ENCODE measurements at regions not wholly inside any gene's neighbourhood (a gene's known extent, or its start where the extent isn't known, plus 50 kb on each side); places are given as distances from the start of the nearest gene placed in this dataset.

GRCh38 chr1:213656039-213656438 lies 331.7 kb upstream of the PROX1 start:
- DNase-seq (ENCODE audit: low read depth): no peak
- H3K36me3 ChIP-seq (ENCODE audit: control insufficient read depth, insufficient read depth, low read length, severe bottlenecking): no peaks in the 10 kb centered on the region
- H3K9ac ChIP-seq (ENCODE audit: low read length): no peak overlapping the region
- H3K4me1 ChIP-seq (ENCODE audit: control insufficient read depth, insufficient read depth, low read length): no peaks in the 10 kb centered on the region
- H3K27me3 ChIP-seq (replicated peaks; ENCODE audit: control insufficient read depth, insufficient read depth, low read length): peaks cover 13% of the 10 kb centered on the region
- no peak overlapping the region for H3K4me3 ChIP-seq (ENCODE audit: low read length)
- no peaks in the 10 kb centered on the region for H3K9me3 ChIP-seq (ENCODE audit: control insufficient read depth, low read length)

GRCh38 chr1:213656503-213656902 lies 331.3 kb upstream of the PROX1 start:
- Histone ChIP-seq H3K36me3 (ENCODE audit: control insufficient read depth, insufficient read depth, low read length, severe bottlenecking) (no peaks in the 10 kb centered on the region), H3K4me3 (ENCODE audit: low read length) (no peak overlapping the region), H3K4me1 (ENCODE audit: control insufficient read depth, insufficient read depth, low read length) (no peaks in the 10 kb centered on the region), H3K9me3 (ENCODE audit: control insufficient read depth, low read length) (no peaks in the 10 kb centered on the region), H3K9ac (ENCODE audit: low read length) (no peak overlapping the region), H3K27me3 (replicated peaks; ENCODE audit: control insufficient read depth, insufficient read depth, low read length) (peaks cover 13% of the 10 kb centered on the region)
- no peak for DNase-seq (ENCODE audit: low read depth)

- H3K9ac ChIP-seq (ENCODE audit: low read length): no peak overlapping the region
- no peaks in the 10 kb centered on the region for H3K4me1 ChIP-seq (ENCODE audit: control insufficient read depth, insufficient read depth, low read length)
- no peak for DNase-seq (ENCODE audit: low read depth)
- H3K27me3 ChIP-seq (replicated peaks; ENCODE audit: control insufficient read depth, insufficient read depth, low read length): peaks cover 13% of the 10 kb centered on the region
- no peaks in the 10 kb centered on the region for H3K36me3 ChIP-seq (ENCODE audit: control insufficient read depth, insufficient read depth, low read length, severe bottlenecking)
- no peaks in the 10 kb centered on the region for H3K9me3 ChIP-seq (ENCODE audit: control insufficient read depth, low read length)
- no peak overlapping the region for H3K4me3 ChIP-seq (ENCODE audit: low read length)
These were observed 330.8 kb upstream of the PROX1 start for GRCh38 chr1:213657013-213657412.

- H3K36me3 ChIP-seq (ENCODE audit: control insufficient read depth, insufficient read depth, low read length, severe bottlenecking): no peaks in the 10 kb centered on the region
- no peak overlapping the region for H3K4me3 ChIP-seq (ENCODE audit: low read length)
- H3K9ac ChIP-seq (ENCODE audit: low read length): no peak overlapping the region
- no peaks in the 10 kb centered on the region for H3K4me1 ChIP-seq (ENCODE audit: control insufficient read depth, insufficient read depth, low read length)
- peaks cover 13% of the 10 kb centered on the region for H3K27me3 ChIP-seq (replicated peaks; ENCODE audit: control insufficient read depth, insufficient read depth, low read length)
- H3K9me3 ChIP-seq (ENCODE audit: control insufficient read depth, low read length): no peaks in the 10 kb centered on the region
- DNase-seq (ENCODE audit: low read depth): no peak
These were observed 329.9 kb upstream of the PROX1 start for GRCh38 chr1:213657879-213658278.

- no peaks in the 10 kb centered on the region for H3K36me3 ChIP-seq (ENCODE audit: control insufficient read depth, insufficient read depth, low read length, severe bottlenecking)
- no peak overlapping the region for H3K4me3 ChIP-seq (ENCODE audit: low read length)
- no peaks in the 10 kb centered on the region for H3K4me1 ChIP-seq (ENCODE audit: control insufficient read depth, insufficient read depth, low read length)
- no peaks in the 10 kb centered on the region for H3K9me3 ChIP-seq (ENCODE audit: control insufficient read depth, low read length)
- no peak overlapping the region for H3K9ac ChIP-seq (ENCODE audit: low read length)
- no peak for DNase-seq (ENCODE audit: low read depth)
- peaks cover 13% of the 10 kb centered on the region for H3K27me3 ChIP-seq (replicated peaks; ENCODE audit: control insufficient read depth, insufficient read depth, low read length)
These were observed 329.3 kb upstream of the PROX1 start for GRCh38 chr1:213658457-213658856.

- no peak for DNase-seq (ENCODE audit: low read depth)
These were observed 327.9 kb upstream of the PROX1 start for GRCh38 chr1:213659580-213660547.

GRCh38 chr1:213661302-213661701 lies 326.5 kb upstream of the PROX1 start:
- no peak overlapping the region for H3K9ac ChIP-seq (ENCODE audit: low read length)
- no peaks in the 10 kb centered on the region for H3K4me1 ChIP-seq (ENCODE audit: control insufficient read depth, insufficient read depth, low read length)
- no peak overlapping the region for H3K4me3 ChIP-seq (ENCODE audit: low read length)
- DNase-seq (ENCODE audit: low read depth): no peak
- H3K9me3 ChIP-seq (ENCODE audit: control insufficient read depth, low read length): no peaks in the 10 kb centered on the region
- H3K27me3 ChIP-seq (replicated peaks; ENCODE audit: control insufficient read depth, insufficient read depth, low read length): peaks cover 9% of the 10 kb centered on the region
- no peaks in the 10 kb centered on the region for H3K36me3 ChIP-seq (ENCODE audit: control insufficient read depth, insufficient read depth, low read length, severe bottlenecking)

More at GRCh38 chr1:213659580-213660547, 327.9 kb upstream of the PROX1 start:
- Histone ChIP-seq H3K4me3 (ENCODE audit: low read length) (no peak overlapping the region), H3K9ac (ENCODE audit: low read length) (no peak overlapping the region), H3K27me3 (replicated peaks; ENCODE audit: control insufficient read depth, insufficient read depth, low read length) (peaks cover 13% of the 10 kb centered on the region), H3K4me1 (ENCODE audit: control insufficient read depth, insufficient read depth, low read length) (no peaks in the 10 kb centered on the region), H3K36me3 (ENCODE audit: control insufficient read depth, insufficient read depth, low read length, severe bottlenecking) (no peaks in the 10 kb centered on the region), H3K9me3 (ENCODE audit: control insufficient read depth, low read length) (no peaks in the 10 kb centered on the region)

GRCh38 chr1:213666113-213666512 lies 321.7 kb upstream of the PROX1 start:
- DNase-seq (ENCODE audit: low read depth): no peak
- H3K9me3 ChIP-seq (ENCODE audit: control insufficient read depth, low read length): no peaks in the 10 kb centered on the region
- no peaks in the 10 kb centered on the region for H3K4me1 ChIP-seq (ENCODE audit: control insufficient read depth, insufficient read depth, low read length)
- no peaks in the 10 kb centered on the region for H3K36me3 ChIP-seq (ENCODE audit: control insufficient read depth, insufficient read depth, low read length, severe bottlenecking)
- no peak overlapping the region for H3K9ac ChIP-seq (ENCODE audit: low read length)
- peaks cover 7% of the 10 kb centered on the region for H3K27me3 ChIP-seq (replicated peaks; ENCODE audit: control insufficient read depth, insufficient read depth, low read length)
- no peak overlapping the region for H3K4me3 ChIP-seq (ENCODE audit: low read length)

GRCh38 chr1:213666922-213667321 lies 320.9 kb upstream of the PROX1 start:
- Histone ChIP-seq H3K4me1 (ENCODE audit: control insufficient read depth, insufficient read depth, low read length) (no peaks in the 10 kb centered on the region), H3K27me3 (replicated peaks; ENCODE audit: control insufficient read depth, insufficient read depth, low read length) (peaks cover 7% of the 10 kb centered on the region), H3K36me3 (ENCODE audit: control insufficient read depth, insufficient read depth, low read length, severe bottlenecking) (no peaks in the 10 kb centered on the region), H3K9ac (ENCODE audit: low read length) (no peak overlapping the region), H3K4me3 (ENCODE audit: low read length) (no peak overlapping the region), H3K9me3 (ENCODE audit: control insufficient read depth, low read length) (no peaks in the 10 kb centered on the region)
- no peak for DNase-seq (ENCODE audit: low read depth)

- Histone ChIP-seq H3K4me1 (ENCODE audit: control insufficient read depth, insufficient read depth, low read length) (no peaks in the 10 kb centered on the region), H3K27me3 (replicated peaks; ENCODE audit: control insufficient read depth, insufficient read depth, low read length) (peaks cover 7% of the 10 kb centered on the region), H3K9ac (ENCODE audit: low read length) (no peak overlapping the region), H3K36me3 (ENCODE audit: control insufficient read depth, insufficient read depth, low read length, severe bottlenecking) (no peaks in the 10 kb centered on the region), H3K4me3 (ENCODE audit: low read length) (no peak overlapping the region), H3K9me3 (ENCODE audit: control insufficient read depth, low read length) (no peaks in the 10 kb centered on the region)
- no peak for DNase-seq (ENCODE audit: low read depth)
These were observed 318.3 kb upstream of the PROX1 start for GRCh38 chr1:213669512-213669911.

- H3K36me3 ChIP-seq (ENCODE audit: control insufficient read depth, insufficient read depth, low read length, severe bottlenecking): no peaks in the 10 kb centered on the region
- H3K4me3 ChIP-seq (ENCODE audit: low read length): no peak overlapping the region
- peaks cover 7% of the 10 kb centered on the region for H3K27me3 ChIP-seq (replicated peaks; ENCODE audit: control insufficient read depth, insufficient read depth, low read length)
- no peaks in the 10 kb centered on the region for H3K4me1 ChIP-seq (ENCODE audit: control insufficient read depth, insufficient read depth, low read length)
- no peak overlapping the region for H3K9ac ChIP-seq (ENCODE audit: low read length)
- H3K9me3 ChIP-seq (ENCODE audit: control insufficient read depth, low read length): no peaks in the 10 kb centered on the region
- DNase-seq (ENCODE audit: low read depth): no peak
These were observed 317.6 kb upstream of the PROX1 start for GRCh38 chr1:213669964-213670691.

Measured in adipocyte (in vitro differentiated cells).